CD14-positive monocyte (primary cell): ENCODE measurements at regions not wholly inside any gene's neighbourhood (a gene's known extent, or its start where the extent isn't known, plus 50 kb on each side); places are given as distances from the start of the nearest gene placed in this dataset.

ENCODE experiments used
- DNase-seq, 3 donors: peaks; one replicate each; pipeline ENCODE4 v3.0.0-alpha.2; 2011 to 2022
- H2AFZ ChIP-seq: 2 replicates; pipeline ENCODE4 v1.6.0; 2012; ENCODE audit warnings: mild to moderate bottlenecking, low read depth, low read length, inconsistent platforms; ENCODE audit not compliant: insufficient read depth, poor library complexity, severe bottlenecking
- H3K27ac ChIP-seq, 2 donors: 1 replicate in 1 of 2; 2 replicates in 1 of 2; pipeline ENCODE4 v1.5.1; 2012 to 2013; ENCODE audit warnings: low read length in 2 of 2, control low read depth in 1 of 2, inconsistent platforms in 1 of 2, low read depth in 1 of 2, mild to moderate bottlenecking in 1 of 2
- H3K27me3 ChIP-seq, 2 donors: one replicate each; pipeline versions ENCODE4 v1.6.0 to v1.6.1; 2011 to 2013; ENCODE audit warnings: low read length in 2 of 2; ENCODE audit not compliant: control insufficient read depth in 2 of 2, insufficient read depth in 2 of 2
- H3K36me3 ChIP-seq, 2 donors: replicated peaks in 1 of 2; 1 replicate in 1 of 2; 2 replicates in 1 of 2; pipeline versions ENCODE4 v1.5.1 to v1.6.1; 2012 to 2013; ENCODE audit warnings: low read length in 2 of 2, control low read depth in 1 of 2, inconsistent platforms in 1 of 2, mild to moderate bottlenecking in 1 of 2; ENCODE audit not compliant: insufficient read depth in 2 of 2, control insufficient read depth in 1 of 2
- H3K4me1 ChIP-seq, 2 donors: 1 replicate in 1 of 2; 2 replicates in 1 of 2; pipeline versions ENCODE4 v1.5.1 to v1.6.1; 2012 to 2013; ENCODE audit warnings: low read length in 2 of 2, control low read depth in 1 of 2, inconsistent platforms in 1 of 2, mild to moderate bottlenecking in 1 of 2, moderate library complexity in 1 of 2; ENCODE audit not compliant: insufficient read depth in 2 of 2, control insufficient read depth in 1 of 2
- H3K4me2 ChIP-seq: replicated peaks from 2 replicates; pipeline ENCODE3; 2012; ENCODE audit warnings: low read length, moderate library complexity, mild to moderate bottlenecking; ENCODE audit not compliant: poor library complexity, severe bottlenecking; ENCODE audit errors: extremely low read depth
- H3K4me3 ChIP-seq, 3 experiments: fragments of 200-600 bp in 1 of 3; sonication (generic) in 1 of 3; replicated peaks in 1 of 3; 1 replicate in 2 of 3; 2 replicates in 1 of 3; pipeline ENCODE4 v1.5.1; 2011 to 2013; ENCODE audit warnings: low read length in 3 of 3, mild to moderate bottlenecking in 3 of 3, control low read depth in 2 of 3, low read depth in 2 of 3, inconsistent platforms in 1 of 3, moderate library complexity in 1 of 3
- H3K79me2 ChIP-seq: 2 replicates; pipeline ENCODE4 v1.6.0; 2012; ENCODE audit warnings: mild to moderate bottlenecking, control low read depth, inconsistent platforms, low read length, moderate library complexity; ENCODE audit not compliant: insufficient read depth
- H3K9ac ChIP-seq: 2 replicates; pipeline ENCODE4 v1.6.0; 2017; ENCODE audit warnings: low read length, mild to moderate bottlenecking; ENCODE audit not compliant: insufficient read depth, poor library complexity, severe bottlenecking
- H3K9me3 ChIP-seq, 2 donors: replicated peaks in 1 of 2; 1 replicate in 1 of 2; 2 replicates in 1 of 2; pipeline versions ENCODE4 v1.5.1 to v1.6.1; 2012 to 2013; ENCODE audit warnings: low read length in 2 of 2, control low read depth in 1 of 2; ENCODE audit not compliant: control insufficient read depth in 1 of 2, insufficient read depth in 1 of 2
- H4K20me1 ChIP-seq: 2 replicates; pipeline ENCODE4 v1.6.0; 2012; ENCODE audit warnings: mild to moderate bottlenecking, low read length, control low read depth, moderate library complexity; ENCODE audit not compliant: insufficient read depth
- H3K27ac Mint-ChIP-seq, 7 donors: one replicate each; pipeline ENCODE4 v1.8.0; 2020; ENCODE audit warnings: mild to moderate bottlenecking in 7 of 7, mixed read lengths in 7 of 7, moderate library complexity in 6 of 7, inconsistent platforms in 2 of 7
- H3K27me3 Mint-ChIP-seq, 3 donors: one replicate each; pipeline ENCODE4 v1.8.0; 2021 to 2022; ENCODE audit warnings: low read depth in 3 of 3, mild to moderate bottlenecking in 3 of 3, mixed read lengths in 3 of 3, moderate library complexity in 3 of 3, inconsistent platforms in 1 of 3
- H3K36me3 Mint-ChIP-seq, 2 donors: one replicate each; pipeline ENCODE4 v1.8.0; 2020; ENCODE audit warnings: mixed read lengths in 2 of 2, inconsistent platforms in 1 of 2, mild to moderate bottlenecking in 1 of 2
- H3K4me1 Mint-ChIP-seq: one replicate; pipeline ENCODE4 v1.8.0; 2020; ENCODE audit warnings: mild to moderate bottlenecking, mixed read lengths
- H3K4me3 Mint-ChIP-seq, 2 donors: one replicate each; pipeline ENCODE4 v1.8.0; 2020; ENCODE audit warnings: mild to moderate bottlenecking in 2 of 2, mixed read lengths in 2 of 2, moderate library complexity in 1 of 2
- H3K9me3 Mint-ChIP-seq, 7 donors: one replicate each; pipeline ENCODE4 v1.8.0; 2020 to 2022; ENCODE audit warnings: mixed read lengths in 7 of 7, mild to moderate bottlenecking in 6 of 7, moderate library complexity in 6 of 7, inconsistent platforms in 2 of 7
- WGBS: methylation state at CpG from one replicate; pipeline ENCODE4 v1.1.5; 2013; ENCODE audit warnings: missing lambda C conversion rate; ENCODE audit not compliant: insufficient coverage; 5-methylcytosine and 5-hydroxymethylcytosine counted together
- intact Hi-C, 2 donors: fragments of 100-400 bp; cut with micrococcal nuclease; formaldehyde crosslinking; loops; one replicate each; pipeline versions ENCODE4 v1.15.0 to v1.15.1; 2023
- TF ChIP-seq, protein P1 (sequence below): fragments of 200-600 bp; IDR thresholded peaks from one replicate; pipeline ENCODE4 v1.8.0; 2022; ENCODE audit warnings: antibody characterized with exemption, mild to moderate bottlenecking

DNA sequence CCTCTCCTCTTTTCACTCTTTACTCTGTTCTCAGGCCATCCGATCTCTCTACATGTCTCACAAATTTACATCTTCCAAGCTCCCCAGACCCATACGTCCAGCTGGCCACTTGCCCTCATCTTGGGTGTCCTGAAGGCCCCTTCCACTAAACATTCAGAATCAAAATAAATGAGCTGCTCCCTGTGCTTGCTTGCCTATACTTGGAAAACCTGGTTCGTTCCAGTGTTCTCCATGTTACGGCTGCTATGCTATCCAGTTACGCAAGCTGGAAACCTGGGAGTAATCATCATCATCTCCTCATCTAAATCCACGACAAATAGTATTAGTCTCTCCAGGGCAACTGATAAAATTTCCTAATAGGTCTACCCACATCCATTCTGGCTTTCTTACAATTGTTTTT lies 165.0 kb upstream of the FBXL17 start:
- no peaks in the 10 kb centered on the region for H3K27me3 ChIP-seq
- no peaks in the 10 kb centered on the region for H3K36me3 Mint-ChIP-seq
- TF ChIP-seq, protein P1, sequence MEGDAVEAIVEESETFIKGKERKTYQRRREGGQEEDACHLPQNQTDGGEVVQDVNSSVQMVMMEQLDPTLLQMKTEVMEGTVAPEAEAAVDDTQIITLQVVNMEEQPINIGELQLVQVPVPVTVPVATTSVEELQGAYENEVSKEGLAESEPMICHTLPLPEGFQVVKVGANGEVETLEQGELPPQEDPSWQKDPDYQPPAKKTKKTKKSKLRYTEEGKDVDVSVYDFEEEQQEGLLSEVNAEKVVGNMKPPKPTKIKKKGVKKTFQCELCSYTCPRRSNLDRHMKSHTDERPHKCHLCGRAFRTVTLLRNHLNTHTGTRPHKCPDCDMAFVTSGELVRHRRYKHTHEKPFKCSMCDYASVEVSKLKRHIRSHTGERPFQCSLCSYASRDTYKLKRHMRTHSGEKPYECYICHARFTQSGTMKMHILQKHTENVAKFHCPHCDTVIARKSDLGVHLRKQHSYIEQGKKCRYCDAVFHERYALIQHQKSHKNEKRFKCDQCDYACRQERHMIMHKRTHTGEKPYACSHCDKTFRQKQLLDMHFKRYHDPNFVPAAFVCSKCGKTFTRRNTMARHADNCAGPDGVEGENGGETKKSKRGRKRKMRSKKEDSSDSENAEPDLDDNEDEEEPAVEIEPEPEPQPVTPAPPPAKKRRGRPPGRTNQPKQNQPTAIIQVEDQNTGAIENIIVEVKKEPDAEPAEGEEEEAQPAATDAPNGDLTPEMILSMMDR = no peak
- no peak overlapping the region for H3K27ac Mint-ChIP-seq
- intact Hi-C loops = no loop called here
- H4K20me1 ChIP-seq = no peaks in the 10 kb centered on the region
- H3K79me2 ChIP-seq = no peaks in the 10 kb centered on the region
- no peaks in the 10 kb centered on the region for H3K9me3 ChIP-seq
- H3K4me1 ChIP-seq = no peaks in the 10 kb centered on the region
- H3K9ac ChIP-seq = no peak overlapping the region
- no peaks in the 10 kb centered on the region for H3K4me1 Mint-ChIP-seq
- H3K27me3 Mint-ChIP-seq = peaks cover 0 to 5% (median 2%) of the 10 kb centered on the region in 3 donors
- no peaks in the 10 kb centered on the region for H3K36me3 ChIP-seq
- H3K27ac ChIP-seq = no peak overlapping the region
- H2AFZ ChIP-seq = no peak overlapping the region
- H3K4me2 ChIP-seq = no peak overlapping the region
- peaks cover 0 to 5% (median 0%) of the 10 kb centered on the region in 7 donors for H3K9me3 Mint-ChIP-seq
- DNase-seq = no peak
- no peak overlapping the region for H3K4me3 Mint-ChIP-seq
- WGBS = 96% methylated on average over 5 of the region's 6 CpGs
- no peak overlapping the region for H3K4me3 ChIP-seq

DNA sequence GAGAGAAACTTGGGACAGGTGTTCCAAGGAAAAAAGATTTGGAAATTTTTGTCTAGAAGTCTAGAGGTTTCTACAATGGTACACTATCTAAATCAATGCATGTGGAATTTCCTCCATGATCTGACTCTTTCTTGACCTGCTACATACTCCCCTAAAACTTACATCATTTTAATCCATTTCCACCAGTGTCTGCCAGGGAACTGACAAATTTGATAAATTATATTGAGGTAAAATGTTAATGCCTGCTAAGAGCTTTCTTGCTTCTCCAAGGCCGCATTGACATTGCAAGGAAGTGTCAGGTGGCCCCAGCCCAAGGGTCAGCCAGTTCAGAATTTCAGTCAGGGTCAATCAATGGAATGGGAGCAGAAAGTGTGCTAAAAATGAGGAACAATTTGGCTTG lies 163.4 kb upstream of the FBXL17 start:
- no peaks in the 10 kb centered on the region for H3K4me1 Mint-ChIP-seq
- no peak for DNase-seq
- no peak overlapping the region for H3K4me2 ChIP-seq
- H3K27ac Mint-ChIP-seq = no peak overlapping the region
- no peak overlapping the region for H3K27ac ChIP-seq
- H3K36me3 Mint-ChIP-seq = no peaks in the 10 kb centered on the region
- no peak overlapping the region for H3K4me3 Mint-ChIP-seq
- WGBS = 80% methylated on average over 1 of the region's 1 CpG
- no peak overlapping the region for H3K4me3 ChIP-seq
- TF ChIP-seq, protein P1 = no peak
- no peak overlapping the region for H2AFZ ChIP-seq
- H3K27me3 ChIP-seq = no peaks in the 10 kb centered on the region
- H3K4me1 ChIP-seq = no peaks in the 10 kb centered on the region
- no peaks in the 10 kb centered on the region for H4K20me1 ChIP-seq
- H3K79me2 ChIP-seq = no peaks in the 10 kb centered on the region
- peaks cover 0 to 7% (median 2%) of the 10 kb centered on the region in 7 donors for H3K9me3 Mint-ChIP-seq
- intact Hi-C loops = no loop called here
- no peak overlapping the region for H3K9ac ChIP-seq
- H3K27me3 Mint-ChIP-seq = peaks cover 2 to 5% (median 2%) of the 10 kb centered on the region in 3 donors
- no peaks in the 10 kb centered on the region for H3K9me3 ChIP-seq
- H3K36me3 ChIP-seq = no peaks in the 10 kb centered on the region
